ENCODE measurements at regions not wholly inside any gene's neighbourhood (a gene's known extent, or its start where the extent isn't known, plus 50 kb on each side); places are given as distances from the start of the nearest gene placed in this dataset.
"Not testable (repeated sequence)": the region's sequence is repeated elsewhere in the genome, so short reads cannot be mapped to it uniquely, and the experiment has no call there.

DNA sequence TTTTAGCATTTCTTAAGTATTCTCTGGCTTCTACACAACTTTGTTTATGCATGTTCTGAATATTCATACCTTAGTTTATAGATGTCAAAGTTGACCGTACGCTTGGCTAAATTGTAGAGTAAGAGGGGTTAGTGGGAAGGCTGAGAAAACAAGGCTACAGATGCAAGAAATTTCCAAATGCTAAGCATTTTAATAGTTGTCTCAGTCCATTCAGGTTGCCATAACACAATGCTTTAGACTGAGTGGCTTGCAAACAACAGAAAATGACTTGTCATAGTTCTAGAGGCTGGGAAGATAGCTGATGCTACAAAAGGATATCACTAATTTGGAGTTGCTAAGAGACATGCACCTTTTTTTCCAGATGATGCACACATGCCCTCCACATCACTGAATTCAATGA is 53.0 kb upstream of the C1QTNF3 start:
- DNase-seq, result not testable (repeated sequence)

DNA sequence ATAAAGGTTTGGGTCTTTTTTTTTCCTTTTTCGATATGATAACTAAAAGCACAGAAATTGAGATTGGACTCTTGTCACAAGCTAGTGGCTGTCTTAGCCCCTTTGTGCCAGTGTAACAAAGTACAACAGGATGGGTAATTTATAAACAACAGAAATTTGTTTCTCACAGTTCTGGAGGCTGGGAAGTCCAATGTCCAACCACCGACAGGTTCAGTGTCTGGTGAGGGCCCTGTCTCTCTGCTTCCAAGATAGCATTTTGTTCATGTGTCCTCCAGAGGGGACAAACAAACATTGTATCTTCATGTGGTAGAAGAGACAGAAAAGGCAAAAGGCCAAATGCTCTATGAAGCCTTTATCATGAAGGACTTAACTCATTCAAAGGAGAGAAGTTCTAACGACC is 56.9 kb upstream of the C1QTNF3 start:
- DNase-seq, result not testable (repeated sequence)

DNA sequence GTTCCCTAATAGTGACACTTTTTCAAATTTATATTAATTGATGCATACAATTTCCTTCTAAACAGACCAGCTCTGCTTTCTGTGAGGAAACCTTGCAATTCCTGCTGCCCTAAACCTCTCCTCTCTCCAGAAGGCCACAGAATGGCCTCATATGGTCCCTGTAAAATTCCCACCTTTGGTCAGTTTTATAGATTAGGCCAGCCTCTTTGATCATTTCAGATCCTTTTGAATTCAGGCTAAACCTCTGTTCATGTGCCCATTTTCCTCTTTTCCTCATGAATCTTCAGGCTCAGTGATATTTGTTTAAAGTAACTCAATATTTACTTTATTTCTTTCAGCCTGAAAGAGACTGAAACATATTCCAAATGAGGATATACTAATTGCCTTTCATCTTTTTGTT is 58.6 kb upstream of the C1QTNF3 start:
- DNase-seq, result not testable (repeated sequence)

DNA sequence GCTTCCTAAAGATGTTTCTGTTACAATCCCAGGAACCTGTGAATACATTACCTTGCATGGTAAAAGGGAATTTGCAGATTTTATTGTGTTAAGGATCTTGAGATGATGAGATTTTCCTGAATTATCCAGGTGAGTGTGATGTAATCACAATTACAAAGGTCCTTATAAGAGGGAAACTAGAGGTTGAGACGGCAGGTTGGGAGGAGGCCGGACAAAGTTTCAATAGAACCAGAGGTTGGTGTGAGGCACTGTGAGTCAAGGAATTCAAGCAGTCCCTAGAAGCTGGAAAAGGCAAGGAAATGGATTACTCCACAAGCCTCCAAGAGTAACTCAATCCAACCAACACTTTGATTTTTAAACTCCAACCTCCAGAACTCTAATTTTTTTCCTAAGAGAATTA is 65.9 kb upstream of the C1QTNF3 start:
- DNase-seq, result not testable (repeated sequence)

DNA sequence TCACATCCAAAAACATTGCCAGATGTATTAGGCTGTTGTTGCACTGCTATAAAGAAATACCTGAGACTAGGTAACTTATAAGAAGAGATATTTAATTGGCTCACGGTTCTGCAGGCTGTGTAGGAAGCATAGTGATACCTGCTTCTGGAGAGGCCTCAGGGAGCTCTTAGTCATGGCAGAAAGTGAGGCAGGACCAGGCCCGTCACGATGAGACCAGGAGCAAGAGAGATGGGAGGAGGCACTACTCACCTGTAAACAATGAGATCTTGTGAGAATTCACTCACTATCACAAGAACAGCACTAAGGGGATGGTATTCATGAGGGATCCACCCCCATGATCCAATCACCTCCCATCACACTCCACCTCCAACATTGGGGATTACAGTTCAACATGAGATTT is 81.3 kb upstream of the C1QTNF3 start:
- not testable (repeated sequence) for DNase-seq

DNA sequence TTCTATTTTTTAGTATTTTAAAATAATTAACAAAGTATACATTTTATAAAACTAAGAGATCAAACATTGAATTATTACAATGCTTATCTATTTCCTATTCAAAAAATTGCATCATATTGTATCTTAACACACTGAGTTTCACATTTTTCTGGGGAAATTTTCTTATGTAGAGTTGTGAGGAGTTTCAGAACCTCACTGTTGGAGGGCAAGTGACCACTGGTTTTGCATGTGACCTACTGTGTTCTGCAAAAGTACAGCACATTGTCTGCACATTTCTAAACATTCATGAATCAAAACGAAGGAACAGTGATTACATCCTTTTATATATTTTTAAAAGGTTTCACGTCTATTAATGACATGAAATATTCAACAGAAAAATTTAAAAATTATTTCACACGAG is 82.3 kb upstream of the C1QTNF3 start:
- not testable (repeated sequence) for DNase-seq

DNA sequence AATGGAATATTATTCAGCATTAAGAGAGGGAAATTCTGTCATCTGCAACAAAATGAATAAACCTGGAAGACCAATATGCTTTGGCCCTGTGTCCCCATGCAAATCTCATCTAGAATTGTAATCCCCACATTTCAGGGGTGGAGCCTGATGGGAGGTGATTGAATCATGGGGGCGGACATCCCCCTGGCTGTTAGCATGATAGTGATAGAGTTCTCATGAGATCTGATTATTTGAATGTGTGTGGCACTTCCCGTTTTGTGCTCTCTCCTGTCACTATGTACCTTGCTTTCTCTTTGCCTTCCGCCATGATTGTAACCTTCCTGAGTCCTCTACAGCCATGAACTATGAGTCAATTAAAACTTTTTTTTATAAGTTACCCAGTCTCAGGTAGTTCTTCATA is 83.7 kb upstream of the C1QTNF3 start:
- DNase-seq, result not testable (repeated sequence)

DNA sequence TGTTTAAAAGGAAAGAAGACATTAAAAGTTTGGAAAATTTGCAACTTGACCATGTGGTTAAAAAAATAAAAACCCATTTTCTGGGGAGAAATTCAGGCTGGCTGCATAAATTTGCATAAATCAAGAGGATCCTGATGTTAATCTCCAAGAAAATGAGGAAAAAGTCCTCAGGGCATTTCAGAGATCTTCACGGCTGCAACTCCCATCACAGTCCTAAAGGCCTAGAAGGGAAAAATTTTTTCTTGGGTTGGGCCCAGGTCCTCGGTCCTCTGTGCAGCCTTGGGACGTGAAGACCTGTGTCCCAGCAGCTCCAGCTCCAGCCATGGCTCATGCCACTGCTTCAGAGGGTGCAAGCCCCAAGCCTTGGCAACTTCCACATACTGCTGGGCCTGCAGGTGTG is 84.8 kb upstream of the C1QTNF3 start:
- not testable (repeated sequence) for DNase-seq

DNA sequence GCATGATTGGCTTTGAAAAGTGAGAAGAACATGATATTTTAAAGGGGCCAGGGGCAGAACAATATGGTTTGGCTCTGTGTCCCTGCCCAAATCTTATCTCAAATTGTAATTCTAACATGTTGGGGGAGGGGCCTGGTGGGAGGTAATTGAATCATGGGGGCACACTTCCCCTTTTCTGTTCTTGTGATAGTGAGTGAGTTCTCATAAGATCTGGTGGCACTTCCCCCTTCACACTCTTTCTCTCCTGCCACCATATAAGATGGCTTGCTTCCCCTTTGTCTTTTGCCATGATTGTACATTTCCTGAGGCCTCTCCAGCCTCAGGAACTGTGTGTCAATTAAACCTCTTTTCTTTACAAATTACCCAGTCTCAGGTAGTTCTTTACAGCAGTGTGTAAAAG is 85.9 kb upstream of the C1QTNF3 start:
- DNase-seq, result not testable (repeated sequence)

DNA sequence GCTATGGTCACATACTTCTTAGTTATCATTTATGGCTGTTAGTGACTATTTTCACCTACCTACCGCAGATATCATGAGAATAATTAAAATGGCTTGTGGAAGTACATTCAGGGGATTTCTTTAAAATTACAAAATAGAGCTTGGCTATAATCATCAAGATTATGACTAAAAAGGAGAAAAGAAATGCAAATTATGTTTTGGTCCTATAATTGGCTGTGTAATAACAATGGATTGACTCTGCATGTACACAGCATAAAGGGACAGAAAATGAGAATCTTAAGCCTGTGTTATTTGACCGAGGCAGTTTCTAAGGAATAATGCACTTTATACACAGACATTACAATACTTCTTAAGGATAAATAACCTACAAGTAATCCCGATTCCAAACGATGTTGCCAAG is 112.0 kb upstream of the C1QTNF3 start:
- DNase-seq, result not testable (repeated sequence)

DNA sequence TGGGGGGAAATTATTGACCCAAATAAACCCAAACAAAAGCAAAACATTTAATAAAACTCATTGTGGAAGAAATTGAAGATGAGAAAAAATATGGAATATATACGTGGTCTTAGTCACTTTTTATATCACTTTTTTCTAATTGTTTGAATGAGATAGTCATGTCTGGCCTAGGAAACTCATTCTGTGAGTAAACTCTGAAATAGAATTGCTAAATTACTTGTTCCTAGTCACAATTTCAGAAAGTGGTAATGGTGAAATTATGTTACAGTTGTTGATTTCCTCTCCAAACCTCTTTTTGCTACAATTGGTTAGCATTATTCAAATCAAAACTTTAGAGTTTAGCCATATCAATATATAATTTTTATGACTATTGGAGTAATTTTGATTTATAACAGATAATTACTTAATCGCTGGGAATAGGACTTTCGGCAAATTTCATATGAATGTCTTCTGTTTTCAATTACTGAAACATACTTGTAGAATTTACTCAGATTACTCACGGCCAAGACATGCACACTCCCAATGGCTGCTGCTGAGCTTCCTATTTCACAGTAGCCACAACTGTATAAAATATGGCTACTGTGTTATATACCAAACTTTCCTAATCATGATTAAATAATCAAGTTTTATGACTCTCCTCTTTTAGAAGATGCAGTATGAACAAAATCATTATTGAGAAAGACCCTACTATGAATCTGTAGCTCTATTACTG is 113.8 kb upstream of the C1QTNF3 start:
- DNase-seq, result not testable (repeated sequence)

DNA sequence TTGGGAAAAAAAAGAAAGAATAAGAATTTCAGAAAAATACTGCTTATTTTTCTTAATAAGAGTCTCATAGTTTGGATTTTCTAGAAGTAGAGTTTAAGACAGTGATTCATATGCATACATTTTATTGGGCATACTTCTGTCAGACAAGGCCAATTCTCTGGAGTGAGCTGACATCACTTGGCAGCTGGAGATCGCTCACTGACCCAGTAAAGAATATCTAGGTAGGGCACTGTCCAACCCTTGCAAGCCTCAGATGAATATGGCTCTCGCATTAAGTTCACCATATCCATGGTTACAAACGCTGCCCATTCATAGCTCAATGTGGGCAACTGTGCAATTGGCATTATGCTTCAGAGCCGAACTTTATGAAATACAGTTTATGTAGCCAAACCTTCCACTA is 117.9 kb upstream of the C1QTNF3 start:
- not testable (repeated sequence) for DNase-seq

DNA sequence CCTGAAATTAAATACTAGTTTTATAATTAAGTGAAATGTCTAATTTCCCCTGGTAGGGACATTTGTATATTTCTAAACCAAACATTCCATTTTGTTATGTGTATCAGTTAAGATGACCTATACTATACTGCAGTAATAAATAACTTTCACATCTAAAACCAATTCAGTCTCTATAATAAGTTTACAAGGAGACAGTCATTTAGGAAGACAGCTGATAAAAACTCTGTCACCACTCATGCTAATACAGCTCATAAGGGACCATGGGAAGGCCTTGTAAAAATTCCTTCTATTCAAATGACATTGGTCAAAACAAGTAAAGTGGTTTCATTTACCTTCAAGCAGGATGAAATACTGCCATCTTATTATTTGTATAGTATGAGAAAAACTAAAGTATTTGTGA is 128.4 kb upstream of the C1QTNF3 start:
- not testable (repeated sequence) for DNase-seq

DNA sequence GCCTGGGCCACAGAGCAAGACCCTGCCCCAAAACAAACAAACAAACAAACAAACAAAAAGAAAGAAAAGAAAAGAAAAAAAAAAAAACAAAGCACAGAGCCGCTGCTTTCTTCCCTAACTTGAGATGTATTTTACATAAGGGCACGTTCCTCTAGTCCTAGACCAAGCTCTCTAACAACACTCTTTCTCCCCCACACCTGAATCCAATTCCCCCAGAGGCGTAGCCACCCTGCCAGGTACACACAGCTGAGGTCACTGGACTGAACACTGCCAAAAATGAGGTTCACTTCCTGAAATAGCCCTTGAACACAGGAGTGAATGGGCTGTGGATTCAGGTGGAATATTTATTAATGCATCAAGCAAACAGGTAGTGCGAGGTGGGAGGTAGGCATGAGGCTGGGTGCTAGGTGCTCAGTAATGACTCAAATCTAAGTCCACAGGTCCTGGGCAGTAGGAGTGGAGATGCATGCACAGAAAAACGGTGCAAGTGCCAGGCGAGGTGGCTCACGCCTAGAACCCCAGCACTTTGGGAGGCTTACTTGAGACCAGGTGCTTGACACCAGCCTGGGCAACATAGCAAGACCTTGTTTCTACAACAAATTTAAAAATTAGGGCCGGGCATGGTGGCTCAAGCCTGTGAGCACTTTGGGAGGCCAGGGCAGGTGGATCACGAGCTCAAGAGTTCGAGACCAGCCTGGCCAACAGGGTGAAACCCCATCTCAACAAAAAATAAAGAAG is 136.6 kb upstream of the C1QTNF3 start:
- peak; percentile 14 for DNase-seq

DNA sequence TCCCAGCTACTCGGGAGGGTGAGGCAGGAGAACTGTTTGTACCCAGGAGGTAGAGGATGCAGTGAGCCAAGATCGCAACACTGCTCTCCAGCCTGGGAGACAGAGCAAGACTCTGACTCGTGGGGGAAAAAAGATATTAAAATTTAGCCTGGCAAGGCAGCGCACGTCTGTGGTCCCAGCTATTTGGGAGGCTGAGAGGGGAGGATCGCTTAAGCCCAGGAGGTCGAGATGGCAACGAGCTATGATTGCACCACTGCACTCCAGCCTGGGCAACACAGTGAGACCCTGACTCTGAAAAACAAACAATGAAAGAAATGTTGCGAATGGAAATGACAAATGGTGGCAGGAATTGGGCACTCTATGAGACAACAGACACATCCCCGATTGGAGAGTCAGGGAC is 137.2 kb upstream of the C1QTNF3 start:
- not testable (repeated sequence) for DNase-seq

DNA sequence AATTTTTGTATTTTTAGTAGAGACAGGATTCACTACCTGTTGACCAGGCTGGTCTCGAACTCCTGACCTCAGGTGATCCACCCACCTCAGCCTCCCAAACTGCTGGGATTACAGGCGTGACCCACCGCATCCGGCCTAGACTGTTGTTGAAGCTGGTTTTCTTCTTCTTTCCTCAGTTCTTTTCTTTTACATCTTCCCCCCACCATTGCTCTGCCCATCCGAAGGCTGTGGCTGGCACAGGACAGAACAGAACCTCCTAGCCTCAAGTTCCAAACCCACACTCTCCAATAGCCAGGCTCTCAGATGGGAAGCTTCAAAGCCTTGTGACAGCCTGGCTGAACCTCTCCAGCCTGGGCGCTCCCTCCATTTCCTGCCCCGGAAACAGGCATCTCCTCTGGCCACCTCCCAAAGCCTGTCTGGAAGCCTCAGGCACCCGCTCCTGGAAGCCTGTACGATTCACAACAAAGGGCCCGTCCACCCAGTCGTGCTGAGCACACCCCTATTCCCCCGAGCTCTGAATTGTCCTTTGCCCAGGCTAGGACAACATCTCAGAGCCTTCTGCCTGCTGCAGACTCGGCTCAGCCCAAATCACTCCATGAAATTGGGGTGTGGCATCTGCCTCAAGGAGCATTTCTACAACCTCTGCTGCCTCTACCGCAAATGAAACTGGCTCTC is 138.1 kb upstream of the C1QTNF3 start:
- DNase-seq, result not testable (repeated sequence)

DNA sequence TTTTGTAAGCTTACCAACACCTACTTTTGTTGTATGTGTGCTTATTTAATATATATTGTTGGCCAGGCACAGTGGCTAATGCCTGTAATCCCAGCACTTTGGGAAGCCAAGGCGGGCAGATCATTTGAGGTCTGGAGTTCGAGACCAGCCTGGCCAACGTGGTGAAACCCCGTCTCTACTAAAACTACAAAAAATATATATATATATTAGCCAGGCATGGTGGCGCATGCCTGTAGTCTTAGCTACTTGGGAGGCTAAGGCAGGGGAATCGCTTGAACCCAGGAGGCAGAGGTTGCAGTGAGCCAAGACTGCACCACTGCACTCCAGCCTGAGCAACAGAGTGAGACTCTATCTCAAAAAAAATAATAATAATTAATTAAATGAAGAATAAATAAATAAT is 142.0 kb upstream of the C1QTNF3 start:
- DNase-seq, result not testable (repeated sequence)

DNA sequence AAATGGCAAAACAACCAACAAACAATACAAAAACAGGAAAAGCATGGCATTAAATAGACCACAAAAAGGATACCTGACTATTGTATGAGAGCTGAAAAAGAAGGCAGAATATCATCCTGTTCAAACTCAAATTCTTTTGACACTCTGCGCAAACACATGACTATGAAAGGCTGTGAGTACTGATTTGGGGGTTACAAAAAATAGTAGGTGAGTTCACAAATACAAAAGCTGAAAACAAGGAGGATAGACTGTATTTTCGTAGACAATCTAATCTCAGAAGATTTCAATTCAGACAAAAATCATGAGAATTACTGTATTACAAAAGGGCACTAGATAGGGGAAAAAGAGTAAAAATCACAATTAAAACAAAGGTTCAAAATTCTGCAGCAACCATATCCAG is 142.6 kb upstream of the C1QTNF3 start:
- DNase-seq, result peak; percentile 34

DNA sequence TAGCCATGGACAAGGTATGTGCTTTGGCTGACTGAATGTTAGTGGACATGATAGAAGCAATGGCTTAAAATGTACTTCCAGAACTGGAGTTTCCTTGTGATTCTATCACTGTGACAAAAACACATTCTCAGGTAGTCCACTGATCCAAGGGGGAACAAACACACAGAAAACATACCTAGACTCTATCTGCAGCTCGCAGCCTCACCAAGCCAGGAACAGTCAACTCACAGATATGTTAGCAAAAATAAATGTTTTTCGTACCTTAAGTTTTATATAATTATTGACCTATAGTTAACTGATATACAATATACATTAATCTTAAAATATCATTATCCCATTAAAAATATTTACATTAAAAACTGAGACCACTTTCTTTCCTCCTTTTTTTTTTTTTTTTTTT is 143.1 kb upstream of the C1QTNF3 start:
- DNase-seq, result peak; percentile 12

DNA sequence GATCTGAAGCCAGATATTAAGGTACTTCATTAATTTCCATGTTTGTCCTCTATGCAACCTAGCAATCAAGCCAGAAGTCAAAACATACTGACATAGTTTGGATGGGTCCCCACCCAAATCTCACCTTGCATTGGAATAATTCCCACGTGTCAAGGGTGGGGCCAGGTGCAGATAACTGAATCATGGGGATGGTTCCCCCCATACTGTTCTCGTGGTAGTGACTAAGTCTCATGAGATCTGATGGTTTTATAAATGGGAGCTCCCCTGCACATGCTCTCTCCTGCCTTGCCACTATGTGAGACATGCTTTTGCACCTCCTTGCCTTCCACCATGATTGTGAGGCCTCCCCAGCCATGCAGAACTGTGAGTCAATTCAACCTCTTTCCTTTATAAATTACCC is 143.9 kb upstream of the C1QTNF3 start:
- peak; percentile 17 for DNase-seq

DNA sequence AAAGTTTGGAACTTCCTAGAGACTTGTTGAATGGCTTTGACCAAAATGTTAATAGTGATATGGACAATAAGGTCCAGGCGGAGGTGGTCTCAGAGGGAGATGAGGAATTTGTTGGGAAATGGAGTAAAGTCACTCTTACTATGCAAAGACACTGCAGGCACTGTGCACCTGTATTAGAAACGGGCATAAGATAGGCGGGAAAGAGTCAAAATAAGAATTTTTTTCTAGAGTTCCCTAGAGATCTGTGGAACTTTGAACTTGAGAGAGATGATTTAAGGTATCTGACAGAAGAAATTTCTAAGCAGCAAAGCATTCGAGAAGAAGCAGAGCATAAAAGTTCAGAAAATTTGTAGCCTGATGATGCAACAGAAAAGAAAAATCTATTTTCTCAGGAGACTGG is 144.4 kb upstream of the C1QTNF3 start:
- DNase-seq, result not testable (repeated sequence)

DNA sequence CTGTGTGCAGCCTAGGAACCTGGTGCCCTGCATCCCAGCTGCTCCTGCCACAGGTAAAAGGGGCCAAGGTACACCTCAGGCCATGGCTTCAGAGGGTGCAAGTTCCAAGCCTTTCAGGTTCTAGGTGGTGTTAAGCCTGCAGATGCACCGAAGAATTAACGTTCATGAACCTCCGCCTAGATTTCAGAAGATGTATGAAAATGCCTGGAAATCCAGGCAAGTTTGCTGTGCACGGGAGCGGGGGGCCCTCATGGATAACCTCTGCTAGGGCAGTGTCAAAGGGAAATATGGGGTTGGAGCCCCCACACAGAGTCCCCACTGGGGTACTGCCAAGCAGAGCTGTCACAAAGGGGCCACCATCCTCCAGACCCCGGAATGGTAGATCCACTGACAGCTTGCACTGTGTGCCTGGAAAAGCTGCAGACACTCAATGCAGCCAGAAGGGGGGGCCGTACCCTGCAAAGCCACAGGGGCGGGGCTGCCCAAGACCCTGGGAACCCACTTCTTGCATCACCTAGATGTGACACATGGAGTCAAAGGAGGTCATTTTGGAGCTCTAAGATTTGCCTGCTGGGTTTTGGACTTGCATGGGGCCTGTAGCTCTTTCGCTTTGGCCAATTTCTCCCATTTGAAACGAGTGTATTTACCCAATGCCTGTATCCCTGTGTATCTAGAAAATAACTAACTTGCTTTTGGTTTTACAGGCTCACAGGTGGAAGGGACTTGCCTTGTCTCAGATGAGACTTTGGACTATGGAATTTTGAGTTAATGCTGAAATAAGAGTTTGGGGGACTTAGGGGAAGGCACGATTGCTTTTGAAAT is 145.2 kb upstream of the C1QTNF3 start:
- DNase-seq, result peak; percentile 61

DNA sequence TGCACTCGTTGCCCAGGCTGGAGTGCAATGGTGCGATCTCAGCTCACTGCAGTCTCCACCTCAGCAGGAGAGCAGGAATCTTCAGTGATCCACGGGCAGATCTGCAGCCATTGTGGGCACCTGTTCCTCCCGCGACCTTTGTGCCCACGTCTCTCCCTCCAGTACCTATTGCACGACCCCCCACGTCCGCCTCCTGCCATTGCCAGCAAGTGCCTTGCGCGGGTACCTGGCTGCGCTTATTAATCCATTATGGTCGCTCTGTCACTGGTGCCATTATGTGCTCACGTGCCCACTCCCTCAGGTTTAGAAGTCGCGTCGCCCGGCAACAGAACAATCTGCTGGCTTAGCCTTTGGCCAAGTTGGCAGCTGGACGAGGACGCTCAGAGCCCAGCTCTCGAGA is 146.2 kb upstream of the C1QTNF3 start:
- not testable (repeated sequence) for DNase-seq

Data from CD4-positive, alpha-beta T cell treated with Interleukin-4 for 4 hours (primary cell).